ENCODE measurements at regions not wholly inside any gene's neighbourhood (a gene's known extent, or its start where the extent isn't known, plus 50 kb on each side); places are given as distances from the start of the nearest gene placed in this dataset.

- H3K27ac ChIP-seq (ENCODE audit: low read depth in 1 of 2, low read length in 2 of 2): no peak overlapping the region
- no peaks in the 10 kb centered on the region for H3K4me1 ChIP-seq (ENCODE audit: control insufficient read depth in 4 of 4, insufficient read depth in 4 of 4, low read length in 3 of 4)
- H3K27me3 ChIP-seq (ENCODE audit: control insufficient read depth in 4 of 4, insufficient read depth in 4 of 4, low read length in 3 of 4): no peaks in the 10 kb centered on the region
- WGBS: 44% methylated on average over 2 of the region's 2 CpGs
- TF ChIP-seq RAD21 (IDR thresholded peaks at IDR 0.05): no peak
- no peak for TF ChIP-seq JUND (IDR thresholded peaks at IDR 0.05)
- no peak for TF ChIP-seq MAX (IDR thresholded peaks at IDR 0.05)
- no peak for TF ChIP-seq ATF3 (IDR thresholded peaks at IDR 0.05)
- no peak for TF ChIP-seq HNF4G (IDR thresholded peaks at IDR 0.05)
- no peak for TF ChIP-seq SP1 (IDR thresholded peaks at IDR 0.05)
- no peak for TF ChIP-seq FOXA1 (IDR thresholded peaks at IDR 0.05)
- TF ChIP-seq ZBTB33 (IDR thresholded peaks at IDR 0.05): no peak
- no peak for TF ChIP-seq TAF1 (conservative IDR thresholded peaks at IDR 0.05)
- TF ChIP-seq GABPA (IDR thresholded peaks at IDR 0.05 in 1 of 2, conservative IDR thresholded peaks at IDR 0.05 in 1 of 2): no peak
- H3K36me3 ChIP-seq (ENCODE audit: control insufficient read depth in 4 of 4, insufficient read depth in 3 of 4, low read depth in 1 of 4, low read length in 3 of 4): no peaks in the 10 kb centered on the region
- DNase-seq (ENCODE audit: low spot score): no peak
- no peak overlapping the region for H3K9ac ChIP-seq (ENCODE audit: low read depth in 1 of 2, low read length in 2 of 2)
- no peaks in the 10 kb centered on the region for H3K9me3 ChIP-seq (ENCODE audit: control insufficient read depth in 4 of 4, low read length in 3 of 4)
- no peak overlapping the region for H3K4me3 ChIP-seq (ENCODE audit: low read depth in 1 of 3, low read length in 3 of 3)
Measured at GRCh38 chr3:80470433-80470832, 702.6 kb upstream of the ROBO1 start.

DNA sequence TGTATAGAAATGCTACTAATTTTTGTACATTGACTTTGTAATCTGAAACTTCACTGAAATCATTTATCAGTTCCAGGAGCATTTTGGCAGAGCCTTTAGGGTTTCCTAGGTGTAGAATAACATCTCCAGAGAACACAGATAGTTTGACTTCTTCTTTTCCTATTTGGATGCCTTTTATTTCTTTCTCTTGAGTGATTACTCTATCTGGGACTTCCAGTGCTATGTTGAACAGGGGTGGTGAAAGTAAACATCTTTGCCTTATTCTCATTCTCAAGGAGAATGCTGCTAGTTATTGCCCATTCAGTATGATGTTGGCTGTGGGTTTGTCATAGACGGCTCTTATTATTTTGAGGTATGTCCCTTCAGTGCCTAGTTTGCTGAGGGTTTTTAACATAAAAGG is 697.9 kb upstream of the ROBO1 start:
- WGBS: 85% methylated on average over 1 of the region's 1 CpG
- no peak overlapping the region for H3K4me3 ChIP-seq (ENCODE audit: low read depth in 1 of 3, low read length in 3 of 3)
- H3K9ac ChIP-seq (ENCODE audit: low read depth in 1 of 2, low read length in 2 of 2): no peak overlapping the region
- no peaks in the 10 kb centered on the region for H3K4me1 ChIP-seq (ENCODE audit: control insufficient read depth in 4 of 4, insufficient read depth in 4 of 4, low read length in 3 of 4)
- no peaks in the 10 kb centered on the region for H3K36me3 ChIP-seq (ENCODE audit: control insufficient read depth in 4 of 4, insufficient read depth in 3 of 4, low read depth in 1 of 4, low read length in 3 of 4)
- H3K27me3 ChIP-seq (ENCODE audit: control insufficient read depth in 4 of 4, insufficient read depth in 4 of 4, low read length in 3 of 4): no peaks in the 10 kb centered on the region
- H3K9me3 ChIP-seq (ENCODE audit: control insufficient read depth in 4 of 4, low read length in 3 of 4): no peaks in the 10 kb centered on the region
- no peak for TF ChIP-seq MAX (IDR thresholded peaks at IDR 0.05)
- no peak for TF ChIP-seq SP1 (IDR thresholded peaks at IDR 0.05)
- no peak overlapping the region for H3K27ac ChIP-seq (ENCODE audit: low read depth in 1 of 2, low read length in 2 of 2)
- DNase-seq (ENCODE audit: low spot score): no peak

DNA sequence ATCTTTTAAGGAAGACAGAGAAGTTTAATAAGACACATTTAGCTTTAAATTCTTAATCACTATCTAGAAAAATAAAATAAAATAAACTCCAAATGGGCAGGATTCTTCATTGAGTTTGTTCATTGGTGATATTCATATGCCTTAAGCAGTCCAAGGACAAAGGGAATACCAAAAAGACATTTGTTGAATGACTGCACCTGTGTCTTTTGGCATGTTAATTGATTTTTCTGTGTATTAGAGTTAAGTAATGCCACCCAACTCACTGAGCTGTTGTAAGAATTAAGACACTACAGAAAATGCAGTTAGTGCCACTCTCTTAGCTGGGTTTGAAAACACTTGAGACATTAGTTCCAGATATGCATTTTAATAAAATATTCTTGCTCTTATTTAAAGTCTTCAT is 683.6 kb upstream of the ROBO1 start:
- Histone ChIP-seq H3K9me3 (ENCODE audit: control insufficient read depth in 4 of 4, low read length in 3 of 4) (no peaks in the 10 kb centered on the region), H3K9ac (ENCODE audit: low read depth in 1 of 2, low read length in 2 of 2) (no peak overlapping the region), H3K4me1 (ENCODE audit: control insufficient read depth in 4 of 4, insufficient read depth in 4 of 4, low read length in 3 of 4) (no peaks in the 10 kb centered on the region), H3K27me3 (ENCODE audit: control insufficient read depth in 4 of 4, insufficient read depth in 4 of 4, low read length in 3 of 4) (no peaks in the 10 kb centered on the region), H3K4me3 (ENCODE audit: low read depth in 1 of 3, low read length in 3 of 3) (no peak overlapping the region), H3K27ac (ENCODE audit: low read depth in 1 of 2, low read length in 2 of 2) (no peak overlapping the region), H3K36me3 (ENCODE audit: control insufficient read depth in 4 of 4, insufficient read depth in 3 of 4, low read depth in 1 of 4, low read length in 3 of 4) (no peaks in the 10 kb centered on the region)
- DNase-seq (ENCODE audit: low spot score): no peak
- TF ChIP-seq GABPA (IDR thresholded peaks at IDR 0.05 in 1 of 2, conservative IDR thresholded peaks at IDR 0.05 in 1 of 2) (no peak), REST (IDR thresholded peaks at IDR 0.05) (no peak), NR2F2 (IDR thresholded peaks at IDR 0.05) (no peak), RAD21 (IDR thresholded peaks at IDR 0.05) (no peak), TAF1 (conservative IDR thresholded peaks at IDR 0.05) (no peak), FOXA1 (IDR thresholded peaks at IDR 0.05) (no peak), ATF3 (IDR thresholded peaks at IDR 0.05) (no peak), EGR1 (IDR thresholded peaks at IDR 0.05; ENCODE audit: low read depth in 2 of 2) (no peak)
- TF ChIP-seq, protein P1, sequence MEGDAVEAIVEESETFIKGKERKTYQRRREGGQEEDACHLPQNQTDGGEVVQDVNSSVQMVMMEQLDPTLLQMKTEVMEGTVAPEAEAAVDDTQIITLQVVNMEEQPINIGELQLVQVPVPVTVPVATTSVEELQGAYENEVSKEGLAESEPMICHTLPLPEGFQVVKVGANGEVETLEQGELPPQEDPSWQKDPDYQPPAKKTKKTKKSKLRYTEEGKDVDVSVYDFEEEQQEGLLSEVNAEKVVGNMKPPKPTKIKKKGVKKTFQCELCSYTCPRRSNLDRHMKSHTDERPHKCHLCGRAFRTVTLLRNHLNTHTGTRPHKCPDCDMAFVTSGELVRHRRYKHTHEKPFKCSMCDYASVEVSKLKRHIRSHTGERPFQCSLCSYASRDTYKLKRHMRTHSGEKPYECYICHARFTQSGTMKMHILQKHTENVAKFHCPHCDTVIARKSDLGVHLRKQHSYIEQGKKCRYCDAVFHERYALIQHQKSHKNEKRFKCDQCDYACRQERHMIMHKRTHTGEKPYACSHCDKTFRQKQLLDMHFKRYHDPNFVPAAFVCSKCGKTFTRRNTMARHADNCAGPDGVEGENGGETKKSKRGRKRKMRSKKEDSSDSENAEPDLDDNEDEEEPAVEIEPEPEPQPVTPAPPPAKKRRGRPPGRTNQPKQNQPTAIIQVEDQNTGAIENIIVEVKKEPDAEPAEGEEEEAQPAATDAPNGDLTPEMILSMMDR (IDR thresholded peaks at IDR 0.05; ENCODE audit: low read depth, low read length, missing input control): no peak
